ENCODE measurements at regions not wholly inside any gene's neighbourhood (a gene's known extent, or its start where the extent isn't known, plus 50 kb on each side); places are given as distances from the start of the nearest gene placed in this dataset.

DNA sequence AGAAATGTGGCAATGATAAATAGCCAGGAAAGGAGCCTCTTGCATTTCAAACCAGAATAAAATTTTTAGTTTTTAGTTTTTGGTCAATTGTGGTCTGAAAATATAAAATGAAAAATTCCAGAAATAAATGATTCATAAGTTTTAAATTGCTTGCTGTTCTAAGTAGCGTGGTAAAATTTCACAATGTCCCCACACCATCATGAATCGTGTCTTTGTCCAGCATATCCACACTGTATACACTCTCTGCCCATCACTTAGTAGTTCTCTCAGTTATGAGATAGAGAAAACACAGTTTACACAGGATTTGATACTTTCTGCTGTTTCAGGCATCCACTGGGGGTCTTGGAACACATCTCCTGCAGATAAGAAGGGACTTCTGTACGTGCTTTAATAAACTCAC, 783.9 kb downstream of the TSN start:
- TF ChIP-seq, protein P1, sequence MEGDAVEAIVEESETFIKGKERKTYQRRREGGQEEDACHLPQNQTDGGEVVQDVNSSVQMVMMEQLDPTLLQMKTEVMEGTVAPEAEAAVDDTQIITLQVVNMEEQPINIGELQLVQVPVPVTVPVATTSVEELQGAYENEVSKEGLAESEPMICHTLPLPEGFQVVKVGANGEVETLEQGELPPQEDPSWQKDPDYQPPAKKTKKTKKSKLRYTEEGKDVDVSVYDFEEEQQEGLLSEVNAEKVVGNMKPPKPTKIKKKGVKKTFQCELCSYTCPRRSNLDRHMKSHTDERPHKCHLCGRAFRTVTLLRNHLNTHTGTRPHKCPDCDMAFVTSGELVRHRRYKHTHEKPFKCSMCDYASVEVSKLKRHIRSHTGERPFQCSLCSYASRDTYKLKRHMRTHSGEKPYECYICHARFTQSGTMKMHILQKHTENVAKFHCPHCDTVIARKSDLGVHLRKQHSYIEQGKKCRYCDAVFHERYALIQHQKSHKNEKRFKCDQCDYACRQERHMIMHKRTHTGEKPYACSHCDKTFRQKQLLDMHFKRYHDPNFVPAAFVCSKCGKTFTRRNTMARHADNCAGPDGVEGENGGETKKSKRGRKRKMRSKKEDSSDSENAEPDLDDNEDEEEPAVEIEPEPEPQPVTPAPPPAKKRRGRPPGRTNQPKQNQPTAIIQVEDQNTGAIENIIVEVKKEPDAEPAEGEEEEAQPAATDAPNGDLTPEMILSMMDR (tag by site-specific recombination; IDR thresholded peaks at IDR 0.05), result no peak
- TF ChIP-seq YY2 (tag by site-specific recombination; IDR thresholded peaks at IDR 0.05) (no peak), ZNF391 (tag by site-specific recombination; IDR thresholded peaks at IDR 0.05; ENCODE audit: borderline replicate concordance, low read depth) (no peak), ZNF830 (tag by site-specific recombination; IDR thresholded peaks at IDR 0.05; ENCODE audit: low read depth) (no peak), ZNF133 (tag by site-specific recombination; IDR thresholded peaks at IDR 0.05) (no peak), ZBTB7A (tag by site-specific recombination; IDR thresholded peaks at IDR 0.05; ENCODE audit: low read depth) (no peak), ATF2 (tag by site-specific recombination; IDR thresholded peaks at IDR 0.05; ENCODE audit: low read depth) (no peak), ZNF24 (tag by site-specific recombination; IDR thresholded peaks at IDR 0.05) (no peak), ZFP3 (tag by site-specific recombination; IDR thresholded peaks at IDR 0.05; ENCODE audit: low read depth) (no peak), ZNF341 (tag by site-specific recombination; IDR thresholded peaks at IDR 0.05; ENCODE audit: low read depth) (no peak), ZNF777 (tag by site-specific recombination; IDR thresholded peaks at IDR 0.05; ENCODE audit: borderline replicate concordance) (no peak), KLF16 (tag by site-specific recombination; IDR thresholded peaks at IDR 0.05) (no peak), ZNF768 (tag by site-specific recombination; IDR thresholded peaks at IDR 0.05) (no peak)
- TF ChIP-seq, protein P2, sequence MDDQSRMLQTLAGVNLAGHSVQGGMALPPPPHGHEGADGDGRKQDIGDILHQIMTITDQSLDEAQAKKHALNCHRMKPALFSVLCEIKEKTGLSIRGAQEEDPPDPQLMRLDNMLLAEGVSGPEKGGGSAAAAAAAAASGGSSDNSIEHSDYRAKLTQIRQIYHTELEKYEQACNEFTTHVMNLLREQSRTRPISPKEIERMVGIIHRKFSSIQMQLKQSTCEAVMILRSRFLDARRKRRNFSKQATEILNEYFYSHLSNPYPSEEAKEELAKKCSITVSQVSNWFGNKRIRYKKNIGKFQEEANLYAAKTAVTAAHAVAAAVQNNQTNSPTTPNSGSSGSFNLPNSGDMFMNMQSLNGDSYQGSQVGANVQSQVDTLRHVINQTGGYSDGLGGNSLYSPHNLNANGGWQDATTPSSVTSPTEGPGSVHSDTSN (CRISPR knock-in tag; IDR thresholded peaks at IDR 0.05), result no peak
